ENCODE measurements at regions not wholly inside any gene's neighbourhood (a gene's known extent, or its start where the extent isn't known, plus 50 kb on each side); places are given as distances from the start of the nearest gene placed in this dataset.

GRCh38 chr6:126904176-126904575 lies 214.3 kb upstream of the RSPO3 start:
- H3K27me3 ChIP-seq (ENCODE audit: insufficient read depth, low read length) = no peaks in the 10 kb centered on the region
- H3K4me1 Mint-ChIP-seq (ENCODE audit: low read depth, unreplicated experiment) = no peaks in the 10 kb centered on the region
- H3K27ac ChIP-seq (ENCODE audit: low read depth, low read length) = no peak overlapping the region
- H3K27me3 Mint-ChIP-seq (ENCODE audit: low read depth, unreplicated experiment) = no peaks in the 10 kb centered on the region
- H3K4me3 ChIP-seq (ENCODE audit: insufficient read depth, low read depth, low read length) = no peak overlapping the region
- FAIRE-seq (no peak), DNase-seq (ENCODE audit: low read depth) (no peak)
- TF ChIP-seq, protein P1, sequence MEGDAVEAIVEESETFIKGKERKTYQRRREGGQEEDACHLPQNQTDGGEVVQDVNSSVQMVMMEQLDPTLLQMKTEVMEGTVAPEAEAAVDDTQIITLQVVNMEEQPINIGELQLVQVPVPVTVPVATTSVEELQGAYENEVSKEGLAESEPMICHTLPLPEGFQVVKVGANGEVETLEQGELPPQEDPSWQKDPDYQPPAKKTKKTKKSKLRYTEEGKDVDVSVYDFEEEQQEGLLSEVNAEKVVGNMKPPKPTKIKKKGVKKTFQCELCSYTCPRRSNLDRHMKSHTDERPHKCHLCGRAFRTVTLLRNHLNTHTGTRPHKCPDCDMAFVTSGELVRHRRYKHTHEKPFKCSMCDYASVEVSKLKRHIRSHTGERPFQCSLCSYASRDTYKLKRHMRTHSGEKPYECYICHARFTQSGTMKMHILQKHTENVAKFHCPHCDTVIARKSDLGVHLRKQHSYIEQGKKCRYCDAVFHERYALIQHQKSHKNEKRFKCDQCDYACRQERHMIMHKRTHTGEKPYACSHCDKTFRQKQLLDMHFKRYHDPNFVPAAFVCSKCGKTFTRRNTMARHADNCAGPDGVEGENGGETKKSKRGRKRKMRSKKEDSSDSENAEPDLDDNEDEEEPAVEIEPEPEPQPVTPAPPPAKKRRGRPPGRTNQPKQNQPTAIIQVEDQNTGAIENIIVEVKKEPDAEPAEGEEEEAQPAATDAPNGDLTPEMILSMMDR (IDR thresholded peaks at IDR 0.05; ENCODE audit: insufficient read depth, low read depth, low read length) = no peak
- TF ChIP-seq EZH2 (IDR thresholded peaks at IDR 0.05; ENCODE audit: insufficient read depth, low read length) = no peak
- no peak overlapping the region for H3K27ac Mint-ChIP-seq (ENCODE audit: unreplicated experiment)
- H2AFZ ChIP-seq (ENCODE audit: low read depth, low read length) = no peak overlapping the region
- H3K9me3 Mint-ChIP-seq (ENCODE audit: unreplicated experiment) = no peaks in the 10 kb centered on the region
- H3K4me3 Mint-ChIP-seq (ENCODE audit: unreplicated experiment) = no peak overlapping the region
- H3K36me3 Mint-ChIP-seq (ENCODE audit: low read depth, unreplicated experiment) = no peaks in the 10 kb centered on the region
- H3K79me2 ChIP-seq (ENCODE audit: insufficient read depth, low read length) = no peaks in the 10 kb centered on the region
- H3K36me3 ChIP-seq (ENCODE audit: insufficient read depth, low read length) = no peaks in the 10 kb centered on the region
- no peak overlapping the region for H3K4me2 ChIP-seq (ENCODE audit: low read length)
- no peaks in the 10 kb centered on the region for H4K20me1 ChIP-seq (ENCODE audit: insufficient read depth, low read length)
- H3K4me1 ChIP-seq (ENCODE audit: insufficient read depth, low read length) = no peaks in the 10 kb centered on the region
- H3K9me3 ChIP-seq (ENCODE audit: insufficient read depth, low read depth, low read length) = no peaks in the 10 kb centered on the region
- H3K9ac ChIP-seq (ENCODE audit: low read length) = no peak overlapping the region

DNA sequence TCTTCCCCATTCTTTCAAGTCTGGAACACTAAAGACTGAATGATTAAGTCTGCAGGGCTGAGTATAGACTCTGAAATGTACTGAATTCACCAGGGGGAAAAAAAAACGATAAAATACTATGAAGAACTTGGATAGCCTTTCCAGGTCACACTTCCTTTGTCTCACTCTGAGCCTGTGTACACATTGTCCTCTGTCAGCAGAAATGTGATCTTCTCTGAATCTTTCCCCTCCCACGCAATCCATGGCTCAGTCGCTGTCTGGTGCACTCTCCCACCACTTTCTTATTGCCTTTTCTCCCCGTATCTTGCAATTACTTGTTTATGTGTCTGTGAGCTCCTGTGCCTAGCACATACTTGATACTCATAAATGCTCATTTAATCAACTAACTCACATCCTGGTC lies 212.6 kb upstream of the RSPO3 start:
- TF ChIP-seq EZH2 (IDR thresholded peaks at IDR 0.05; ENCODE audit: insufficient read depth, low read length) = no peak
- TF ChIP-seq, protein P1 (IDR thresholded peaks at IDR 0.05; ENCODE audit: insufficient read depth, low read depth, low read length) = no peak
- DNase-seq (ENCODE audit: low read depth) (no peak), FAIRE-seq (no peak)
- no peaks in the 10 kb centered on the region for H3K9me3 Mint-ChIP-seq (ENCODE audit: unreplicated experiment)
- no peak overlapping the region for H3K9ac ChIP-seq (ENCODE audit: low read length)
- no peaks in the 10 kb centered on the region for H3K4me1 Mint-ChIP-seq (ENCODE audit: low read depth, unreplicated experiment)
- H3K27me3 Mint-ChIP-seq (ENCODE audit: low read depth, unreplicated experiment) = no peaks in the 10 kb centered on the region
- no peaks in the 10 kb centered on the region for H3K36me3 ChIP-seq (ENCODE audit: insufficient read depth, low read length)
- H3K4me2 ChIP-seq (ENCODE audit: low read length) = no peak overlapping the region
- no peak overlapping the region for H3K27ac ChIP-seq (ENCODE audit: low read depth, low read length)
- no peaks in the 10 kb centered on the region for H3K36me3 Mint-ChIP-seq (ENCODE audit: low read depth, unreplicated experiment)
- H3K4me3 Mint-ChIP-seq (ENCODE audit: unreplicated experiment) = no peak overlapping the region
- H3K27ac Mint-ChIP-seq (ENCODE audit: unreplicated experiment) = no peak overlapping the region
- no peak overlapping the region for H3K4me3 ChIP-seq (ENCODE audit: insufficient read depth, low read depth, low read length)
- H3K79me2 ChIP-seq (ENCODE audit: insufficient read depth, low read length) = no peaks in the 10 kb centered on the region
- no peaks in the 10 kb centered on the region for H3K27me3 ChIP-seq (ENCODE audit: insufficient read depth, low read length)
- H3K4me1 ChIP-seq (ENCODE audit: insufficient read depth, low read length) = no peaks in the 10 kb centered on the region
- H3K9me3 ChIP-seq (ENCODE audit: insufficient read depth, low read depth, low read length) = no peaks in the 10 kb centered on the region
- H2AFZ ChIP-seq (ENCODE audit: low read depth, low read length) = no peak overlapping the region
- no peaks in the 10 kb centered on the region for H4K20me1 ChIP-seq (ENCODE audit: insufficient read depth, low read length)

GRCh38 chr6:126907312-126907711 lies 211.2 kb upstream of the RSPO3 start:
- Histone ChIP-seq H4K20me1 (ENCODE audit: insufficient read depth, low read length) (no peaks in the 10 kb centered on the region), H3K4me1 (ENCODE audit: insufficient read depth, low read length) (no peaks in the 10 kb centered on the region), H3K36me3 (ENCODE audit: insufficient read depth, low read length) (no peaks in the 10 kb centered on the region), H3K27me3 (ENCODE audit: insufficient read depth, low read length) (no peaks in the 10 kb centered on the region), H3K9ac (ENCODE audit: low read length) (no peak overlapping the region), H3K9me3 (ENCODE audit: insufficient read depth, low read depth, low read length) (no peaks in the 10 kb centered on the region), H3K4me3 (ENCODE audit: insufficient read depth, low read depth, low read length) (no peak overlapping the region), H3K27ac (ENCODE audit: low read depth, low read length) (no peak overlapping the region), H3K79me2 (ENCODE audit: insufficient read depth, low read length) (no peaks in the 10 kb centered on the region), H2AFZ (ENCODE audit: low read depth, low read length) (no peak overlapping the region), H3K4me2 (ENCODE audit: low read length) (no peak overlapping the region)
- no peak for TF ChIP-seq EZH2 (IDR thresholded peaks at IDR 0.05; ENCODE audit: insufficient read depth, low read length)
- TF ChIP-seq, protein P1 (IDR thresholded peaks at IDR 0.05; ENCODE audit: insufficient read depth, low read depth, low read length) = no peak
- Mint-ChIP-seq H3K4me1 (ENCODE audit: low read depth, unreplicated experiment) (no peaks in the 10 kb centered on the region), H3K9me3 (ENCODE audit: unreplicated experiment) (no peaks in the 10 kb centered on the region), H3K27ac (ENCODE audit: unreplicated experiment) (no peak overlapping the region), H3K27me3 (ENCODE audit: low read depth, unreplicated experiment) (no peaks in the 10 kb centered on the region), H3K36me3 (ENCODE audit: low read depth, unreplicated experiment) (no peaks in the 10 kb centered on the region), H3K4me3 (ENCODE audit: unreplicated experiment) (no peak overlapping the region)
- no peak for DNase-seq (ENCODE audit: low read depth)
- no peak for FAIRE-seq
